ELF-1 (cell line): ENCODE measurements at regions not wholly inside any gene's neighbourhood (a gene's known extent, or its start where the extent isn't known, plus 50 kb on each side); places are given as distances from the start of the nearest gene placed in this dataset.
"Not testable (repeated sequence)": the region's sequence is repeated elsewhere in the genome, so short reads cannot be mapped to it uniquely, and the experiment has no call there.

Experiments used
- DNase-seq: peaks from one replicate; pipeline ENCODE4 v3.0.0-alpha.2; 2016; ENCODE audit warnings: low read depth, low spot score

- no peak for DNase-seq
Observed at GRCh38 chr9:38518826-38519225, 94.6 kb upstream of the IGFBPL1 start.

GRCh38 chr9:38516273-38516672 lies 92.0 kb upstream of the IGFBPL1 start:
- DNase-seq, result not testable (repeated sequence)

- DNase-seq, result not testable (repeated sequence)
Observed at GRCh38 chr9:38515055-38515454, 90.8 kb upstream of the IGFBPL1 start.

GRCh38 chr9:38510340-38510739 lies 86.1 kb upstream of the IGFBPL1 start:
- not testable (repeated sequence) for DNase-seq

GRCh38 chr9:38507587-38507986 lies 83.3 kb upstream of the IGFBPL1 start:
- no peak for DNase-seq

- DNase-seq, result not testable (repeated sequence)
Observed at GRCh38 chr9:38500171-38500570, 75.9 kb upstream of the IGFBPL1 start.

- not testable (repeated sequence) for DNase-seq
Observed at GRCh38 chr9:38498551-38498950, 74.3 kb upstream of the IGFBPL1 start.

- no peak for DNase-seq
Observed at GRCh38 chr9:38489057-38489456, 64.8 kb upstream of the IGFBPL1 start.

GRCh38 chr9:38488156-38488698 lies 64.0 kb upstream of the IGFBPL1 start:
- DNase-seq, result no peak

GRCh38 chr9:38487418-38488155 lies 63.3 kb upstream of the IGFBPL1 start:
- not testable (repeated sequence) for DNase-seq

GRCh38 chr9:38486837-38487236 lies 62.6 kb upstream of the IGFBPL1 start:
- DNase-seq, result no peak

GRCh38 chr9:38486056-38486615 lies 61.9 kb upstream of the IGFBPL1 start:
- no peak for DNase-seq

- DNase-seq, result not testable (repeated sequence)
Observed at GRCh38 chr9:38484076-38484665, 59.9 kb upstream of the IGFBPL1 start.

GRCh38 chr9:38482918-38483592 lies 58.8 kb upstream of the IGFBPL1 start:
- DNase-seq, result peak; percentile 54

GRCh38 chr9:38478211-38478610 lies 54.0 kb upstream of the IGFBPL1 start:
- DNase-seq, result no peak

GRCh38 chr9:38474476-38474875 lies 50.2 kb upstream of the IGFBPL1 start:
- DNase-seq, result peak; percentile 11
